ENCODE measurements at regions not wholly inside any gene's neighbourhood (a gene's known extent, or its start where the extent isn't known, plus 50 kb on each side); places are given as distances from the start of the nearest gene placed in this dataset.

DNA sequence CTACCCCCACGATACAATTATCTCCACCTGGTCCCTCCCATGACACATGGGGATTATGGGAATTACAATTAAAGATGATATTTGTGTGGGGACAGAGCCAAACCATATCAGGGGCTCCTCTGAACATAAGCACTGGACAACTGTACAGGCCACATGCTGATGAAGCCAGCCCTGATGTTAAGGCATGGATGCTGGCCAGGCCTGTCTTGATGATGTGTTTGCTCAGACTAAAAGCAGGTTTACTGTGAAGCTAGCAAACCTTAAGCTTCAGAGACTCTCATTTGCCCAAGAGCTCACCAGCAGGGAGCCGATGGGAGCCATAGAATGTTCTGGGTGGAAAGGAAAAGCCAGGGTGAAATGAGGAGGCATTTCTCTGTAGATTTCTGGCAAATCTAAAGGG is 135.3 kb upstream of the KCNK1 start:
- Histone ChIP-seq H3K36me3 (ENCODE audit: control insufficient read depth, insufficient read depth, low read length) (no peaks in the 10 kb centered on the region), H3K4me3 (ENCODE audit: low read depth, low read length) (no peak overlapping the region), H3K27me3 (ENCODE audit: control insufficient read depth, insufficient read depth, low read length) (peaks cover 2% of the 10 kb centered on the region)
- no peak for DNase-seq (ENCODE audit: low read depth)
- TF ChIP-seq, protein P1, sequence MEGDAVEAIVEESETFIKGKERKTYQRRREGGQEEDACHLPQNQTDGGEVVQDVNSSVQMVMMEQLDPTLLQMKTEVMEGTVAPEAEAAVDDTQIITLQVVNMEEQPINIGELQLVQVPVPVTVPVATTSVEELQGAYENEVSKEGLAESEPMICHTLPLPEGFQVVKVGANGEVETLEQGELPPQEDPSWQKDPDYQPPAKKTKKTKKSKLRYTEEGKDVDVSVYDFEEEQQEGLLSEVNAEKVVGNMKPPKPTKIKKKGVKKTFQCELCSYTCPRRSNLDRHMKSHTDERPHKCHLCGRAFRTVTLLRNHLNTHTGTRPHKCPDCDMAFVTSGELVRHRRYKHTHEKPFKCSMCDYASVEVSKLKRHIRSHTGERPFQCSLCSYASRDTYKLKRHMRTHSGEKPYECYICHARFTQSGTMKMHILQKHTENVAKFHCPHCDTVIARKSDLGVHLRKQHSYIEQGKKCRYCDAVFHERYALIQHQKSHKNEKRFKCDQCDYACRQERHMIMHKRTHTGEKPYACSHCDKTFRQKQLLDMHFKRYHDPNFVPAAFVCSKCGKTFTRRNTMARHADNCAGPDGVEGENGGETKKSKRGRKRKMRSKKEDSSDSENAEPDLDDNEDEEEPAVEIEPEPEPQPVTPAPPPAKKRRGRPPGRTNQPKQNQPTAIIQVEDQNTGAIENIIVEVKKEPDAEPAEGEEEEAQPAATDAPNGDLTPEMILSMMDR (IDR thresholded peaks at IDR 0.05; ENCODE audit: insufficient read depth, low read length, poor library complexity, severe bottlenecking) = no peak

GRCh38 chr1:233479110-233479890 is 134.6 kb upstream of the KCNK1 start:
- Histone ChIP-seq H3K27me3 (ENCODE audit: control insufficient read depth, insufficient read depth, low read length) (peaks cover 2% of the 10 kb centered on the region), H3K36me3 (ENCODE audit: control insufficient read depth, insufficient read depth, low read length) (no peaks in the 10 kb centered on the region), H3K4me3 (ENCODE audit: low read depth, low read length) (no peak overlapping the region)
- TF ChIP-seq, protein P1 (IDR thresholded peaks at IDR 0.05; ENCODE audit: insufficient read depth, low read length, poor library complexity, severe bottlenecking) = no peak
- no peak for DNase-seq (ENCODE audit: low read depth)

DNA sequence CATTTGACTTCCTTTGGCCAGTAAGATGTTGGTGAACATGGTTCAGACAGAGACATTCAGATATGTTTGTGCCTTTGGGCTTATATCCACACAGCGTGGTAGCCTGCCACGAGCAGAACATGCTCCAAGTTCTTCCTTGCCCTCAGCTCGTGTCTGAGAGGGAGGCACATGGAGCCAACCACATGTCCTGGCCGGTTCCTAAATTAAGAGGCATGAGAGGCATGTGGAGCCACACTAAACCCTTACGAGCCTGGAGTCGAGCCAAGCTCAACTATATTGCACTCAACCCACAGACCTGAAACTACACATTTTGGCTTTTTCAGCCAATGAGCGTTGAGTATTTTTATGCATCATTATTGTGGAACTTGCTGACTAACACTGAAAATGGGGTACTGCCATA is 133.7 kb upstream of the KCNK1 start:
- Histone ChIP-seq H3K4me3 (ENCODE audit: low read depth, low read length) (no peak overlapping the region), H3K36me3 (ENCODE audit: control insufficient read depth, insufficient read depth, low read length) (no peaks in the 10 kb centered on the region), H3K27me3 (ENCODE audit: control insufficient read depth, insufficient read depth, low read length) (peaks cover 2% of the 10 kb centered on the region)
- DNase-seq (ENCODE audit: low read depth) = no peak
- TF ChIP-seq, protein P1 (IDR thresholded peaks at IDR 0.05; ENCODE audit: insufficient read depth, low read length, poor library complexity, severe bottlenecking) = no peak

DNA sequence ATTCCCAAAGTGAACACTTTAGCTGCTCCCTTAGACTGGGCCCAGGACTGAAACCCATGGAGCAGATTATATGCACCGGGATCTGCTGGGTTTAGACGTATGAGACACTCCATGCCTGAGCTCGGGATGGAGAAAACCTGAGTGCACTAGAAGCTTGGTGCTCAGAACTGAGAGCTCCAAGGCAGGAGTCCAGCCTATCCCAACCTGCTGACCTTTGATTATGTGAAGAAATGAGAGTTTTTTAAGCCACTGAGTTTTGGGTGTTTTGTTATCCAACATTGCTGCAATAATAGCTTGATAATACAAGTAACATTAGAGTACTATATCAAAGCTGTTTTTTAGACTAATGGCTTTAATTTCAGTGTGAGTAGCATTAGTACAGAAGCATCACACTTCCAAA is 131.5 kb upstream of the KCNK1 start:
- TF ChIP-seq, protein P1 (IDR thresholded peaks at IDR 0.05; ENCODE audit: insufficient read depth, low read length, poor library complexity, severe bottlenecking) = no peak
- no peak for DNase-seq (ENCODE audit: low read depth)
- Histone ChIP-seq H3K27me3 (ENCODE audit: control insufficient read depth, insufficient read depth, low read length) (peaks cover 2% of the 10 kb centered on the region), H3K36me3 (ENCODE audit: control insufficient read depth, insufficient read depth, low read length) (no peaks in the 10 kb centered on the region), H3K4me3 (ENCODE audit: low read depth, low read length) (no peak overlapping the region)

DNA sequence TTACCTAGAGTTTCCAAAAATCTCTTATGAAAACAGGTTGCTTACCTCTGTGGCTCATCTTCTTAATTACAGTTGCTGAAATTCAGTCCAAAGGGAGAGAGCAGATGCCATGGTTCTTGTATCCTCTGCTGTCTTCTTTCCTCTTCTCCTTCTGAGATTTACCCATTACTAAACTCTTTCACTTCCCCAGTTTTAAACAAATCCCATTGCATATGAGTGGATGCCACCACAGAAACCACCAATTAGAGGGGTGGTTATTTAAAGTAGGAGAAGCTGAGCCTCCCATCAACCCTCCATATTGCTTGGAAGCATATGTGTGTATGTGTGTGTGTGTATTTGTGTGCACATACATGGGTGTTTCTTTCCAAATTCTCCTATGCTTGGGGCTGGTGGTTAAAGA is 128.5 kb upstream of the KCNK1 start:
- TF ChIP-seq, protein P1 (IDR thresholded peaks at IDR 0.05; ENCODE audit: insufficient read depth, low read length, poor library complexity, severe bottlenecking) = no peak
- peaks cover 2% of the 10 kb centered on the region for H3K27me3 ChIP-seq (ENCODE audit: control insufficient read depth, insufficient read depth, low read length)
- H3K36me3 ChIP-seq (ENCODE audit: control insufficient read depth, insufficient read depth, low read length) = no peaks in the 10 kb centered on the region

More for the DNA sequence above, 128.5 kb upstream of the KCNK1 start:
- no peak overlapping the region for H3K4me3 ChIP-seq (ENCODE audit: low read depth, low read length)
- no peak for DNase-seq (ENCODE audit: low read depth)
